Stimulated activated CD4-positive, alpha-beta T cell treated with anti-CD3 and anti-CD28 coated beads, Interleukin-4, amount 100 ng/mL, for 48 hours (primary cell): ENCODE measurements at regions not wholly inside any gene's neighbourhood (a gene's known extent, or its start where the extent isn't known, plus 50 kb on each side); places are given as distances from the start of the nearest gene placed in this dataset.
"Not testable (repeated sequence)": the region's sequence is repeated elsewhere in the genome, so short reads cannot be mapped to it uniquely, and the experiment has no call there.

ENCODE experiments used
- DNase-seq, 2 donors: peaks; one replicate each; pipeline ENCODE4 v3.0.0-alpha.2; 2020; ENCODE audit warnings: low read depth in 2 of 2

DNA sequence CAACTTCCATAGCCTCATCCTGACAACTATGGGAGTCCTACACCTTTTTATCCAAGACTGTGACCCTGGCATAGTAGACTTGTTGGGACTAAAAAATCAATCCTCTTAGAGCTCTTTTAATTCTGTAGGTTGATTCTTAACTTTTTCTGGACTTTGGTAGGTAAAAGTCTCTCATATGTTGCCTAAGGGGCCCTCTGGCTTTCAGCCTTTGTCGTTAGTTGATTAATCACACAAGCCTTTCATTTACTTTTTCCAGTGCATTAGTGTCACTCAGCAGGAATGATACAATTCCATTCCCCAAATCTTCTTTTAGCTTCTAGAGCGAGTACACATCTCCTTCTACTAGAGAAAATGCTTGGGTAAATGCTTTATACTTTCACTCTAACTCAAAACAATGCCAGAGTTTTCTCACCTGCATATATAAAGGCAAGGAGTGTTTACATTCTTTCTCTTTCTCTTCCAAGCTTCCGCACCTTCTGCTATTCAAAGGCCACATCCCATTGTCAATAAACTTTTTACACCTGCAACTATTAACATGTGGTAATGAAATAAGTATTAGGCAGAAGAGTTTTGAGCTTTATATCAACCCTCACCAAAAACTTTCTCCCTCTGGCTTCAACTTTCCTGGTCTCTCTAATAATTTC lies 516.6 kb downstream of the FAM181B start:
- DNase-seq = no peak

DNA sequence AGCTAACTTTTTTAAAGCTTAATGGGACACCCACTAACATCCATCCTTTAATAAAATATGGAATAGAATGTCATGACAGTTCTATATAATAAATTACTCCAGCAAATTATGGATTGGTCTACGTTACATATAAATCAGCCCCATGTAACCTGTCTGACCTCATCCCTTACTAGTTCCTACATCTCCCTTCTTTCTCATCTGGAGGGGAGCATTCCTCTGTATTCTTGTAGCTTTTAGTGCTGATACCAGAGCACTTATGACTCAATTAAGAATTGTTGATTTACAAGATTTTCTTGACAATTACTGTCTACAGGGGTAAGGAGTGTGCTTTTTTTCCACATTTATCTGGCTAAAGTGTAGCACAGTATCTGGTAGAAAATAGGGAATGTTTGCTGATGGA lies 523.7 kb downstream of the FAM181B start:
- no peak for DNase-seq

DNA sequence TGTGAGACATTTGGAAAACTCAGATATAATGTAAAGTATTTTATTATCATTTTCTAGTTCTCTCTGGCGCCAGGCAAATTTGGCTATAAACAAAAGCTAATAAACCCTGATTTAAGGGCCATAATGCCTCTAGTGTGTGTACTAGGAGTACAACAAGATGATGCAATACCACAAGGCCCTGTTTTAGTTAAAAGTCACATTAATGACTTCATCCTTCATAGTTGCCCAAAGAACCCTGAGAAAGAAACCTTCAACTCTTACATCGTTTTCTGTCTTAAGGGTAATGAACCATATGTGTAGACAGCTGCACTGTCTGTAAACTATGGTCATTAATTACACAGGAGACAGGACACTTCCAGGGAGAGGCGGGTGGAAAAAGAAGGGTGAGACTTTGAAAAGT lies 538.4 kb downstream of the FAM181B start:
- no peak for DNase-seq

DNA sequence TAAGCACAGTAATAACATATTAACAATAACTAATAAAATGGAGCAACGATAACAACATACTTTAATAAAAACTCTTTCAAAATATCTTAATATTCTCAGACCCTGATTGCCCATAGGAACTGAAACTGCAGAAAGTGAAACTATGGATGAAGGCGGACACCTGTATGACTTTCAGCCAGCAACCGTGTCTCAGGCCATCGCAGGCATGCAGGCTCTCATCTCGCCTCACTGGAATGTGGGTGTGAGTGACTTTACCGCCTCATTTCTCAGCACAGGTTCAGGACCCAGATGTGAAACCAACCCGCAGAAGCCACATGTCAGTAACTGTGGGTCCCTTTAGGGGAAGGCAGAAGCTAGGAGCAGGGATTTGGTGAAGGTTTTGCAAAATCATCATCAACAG lies 539.1 kb downstream of the FAM181B start:
- no peak for DNase-seq

DNA sequence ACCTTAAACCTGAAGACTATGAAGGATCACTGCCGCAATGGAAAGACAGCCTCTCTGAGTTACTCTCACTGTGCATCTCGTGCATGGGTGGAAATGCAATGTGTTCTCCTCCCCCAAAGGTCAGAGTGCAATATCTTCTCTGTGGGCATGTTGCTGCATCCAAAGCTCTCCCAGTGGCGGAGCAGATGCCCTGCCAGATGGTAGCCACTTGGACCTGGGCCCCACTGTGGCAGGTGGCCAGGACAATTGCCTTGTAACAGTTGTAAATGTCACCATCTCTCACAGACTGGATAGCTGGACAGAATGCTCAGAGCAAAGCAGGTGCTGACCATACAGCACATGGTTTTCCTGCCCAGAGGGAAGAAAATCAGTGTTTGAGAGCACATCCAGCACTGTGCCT lies 542.0 kb downstream of the FAM181B start:
- DNase-seq = no peak

DNA sequence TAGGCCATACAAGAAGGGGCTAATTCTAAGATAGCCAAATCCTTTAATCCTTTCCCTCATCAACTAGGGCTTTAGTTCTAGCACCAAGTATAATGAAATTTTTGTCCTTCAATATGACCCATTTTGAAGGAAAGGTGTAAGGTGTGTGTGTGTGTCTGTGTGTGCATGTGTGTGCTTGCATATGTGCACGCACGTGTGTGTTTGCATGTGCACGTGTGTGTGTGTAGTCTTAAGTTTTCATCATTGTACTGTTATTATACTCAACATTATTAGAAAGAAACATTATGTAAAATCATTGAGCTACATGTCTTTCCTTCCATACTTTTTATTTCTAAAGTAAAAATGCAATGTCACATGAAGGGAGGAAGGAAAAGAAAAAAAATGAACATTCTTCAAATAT lies 547.7 kb downstream of the FAM181B start:
- no peak for DNase-seq

DNA sequence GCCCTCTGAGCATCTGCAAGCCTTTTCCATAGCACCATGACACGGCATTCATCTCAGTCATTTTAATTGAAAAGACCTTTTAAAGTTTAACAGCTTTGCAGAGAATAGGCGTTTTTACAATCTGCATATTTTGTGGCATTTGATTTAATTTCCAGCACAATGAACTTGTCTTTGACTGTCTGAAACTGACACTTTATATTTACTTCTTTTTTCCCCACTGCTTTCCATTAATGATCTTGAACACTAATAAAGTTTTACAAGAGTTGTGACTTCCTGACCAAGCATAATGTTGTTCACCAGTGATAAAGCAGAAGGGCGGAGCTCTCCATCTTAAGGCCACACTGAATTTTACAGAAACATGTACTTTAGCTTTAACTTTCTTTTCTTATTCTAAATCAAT lies 548.7 kb downstream of the FAM181B start:
- DNase-seq = no peak

DNA sequence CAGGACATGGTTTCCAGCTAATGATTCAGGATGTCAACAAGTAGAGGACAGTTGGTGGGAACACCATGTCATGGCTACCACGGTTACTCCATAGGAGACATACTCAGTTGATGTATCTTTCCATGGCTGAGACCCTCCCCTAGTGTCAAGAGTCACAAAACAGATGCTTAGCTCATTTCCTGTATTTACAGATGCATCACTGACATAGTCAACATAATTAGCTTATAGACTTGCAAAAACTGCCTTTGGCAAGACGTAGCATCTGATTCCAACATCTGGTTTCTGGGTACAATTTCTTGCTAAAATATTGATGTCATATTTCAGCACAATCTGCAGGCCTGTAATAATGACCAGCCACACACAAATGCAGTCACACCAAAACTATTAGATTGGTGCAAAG lies 550.3 kb downstream of the FAM181B start:
- DNase-seq = no peak

DNA sequence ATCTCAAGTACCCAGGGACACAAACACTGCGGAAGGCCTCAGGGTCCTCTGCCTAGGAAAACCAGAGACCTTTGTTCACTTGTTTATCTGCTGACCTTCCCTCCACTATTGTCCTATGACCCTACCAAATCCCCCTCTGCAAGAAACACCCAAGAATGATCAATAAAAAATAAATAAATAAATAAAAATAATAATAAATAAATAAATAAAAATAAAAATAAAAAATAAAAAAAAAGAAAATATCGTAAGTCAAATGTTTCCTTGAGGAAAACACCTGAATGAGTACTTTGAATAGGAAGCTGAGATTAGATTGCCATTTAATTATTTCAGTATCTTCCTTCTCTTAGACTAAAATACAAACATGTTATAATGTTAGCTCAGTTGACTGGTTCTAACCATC lies 551.0 kb downstream of the FAM181B start:
- DNase-seq = not testable (repeated sequence)

DNA sequence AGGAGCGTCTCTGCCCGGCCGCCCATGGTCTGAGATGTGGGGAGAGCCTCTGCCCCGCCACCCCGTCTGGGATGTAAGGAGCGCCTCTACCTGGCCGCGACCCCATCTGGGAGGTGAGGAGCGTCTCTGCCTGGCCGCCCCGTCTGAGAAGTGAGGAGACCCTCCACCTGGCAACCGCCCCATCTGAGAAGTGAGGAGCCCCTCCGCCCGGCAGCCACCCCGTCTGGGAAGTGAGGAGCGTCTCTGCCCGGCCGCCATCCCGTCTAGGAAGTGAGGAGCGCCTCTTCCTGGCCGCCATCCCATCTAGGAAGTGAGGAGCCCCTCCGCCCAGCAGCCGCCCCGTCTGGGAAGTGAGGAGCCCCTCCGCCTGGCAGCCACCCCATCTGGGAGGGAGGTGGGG lies 551.9 kb downstream of the FAM181B start:
- DNase-seq = not testable (repeated sequence)

DNA sequence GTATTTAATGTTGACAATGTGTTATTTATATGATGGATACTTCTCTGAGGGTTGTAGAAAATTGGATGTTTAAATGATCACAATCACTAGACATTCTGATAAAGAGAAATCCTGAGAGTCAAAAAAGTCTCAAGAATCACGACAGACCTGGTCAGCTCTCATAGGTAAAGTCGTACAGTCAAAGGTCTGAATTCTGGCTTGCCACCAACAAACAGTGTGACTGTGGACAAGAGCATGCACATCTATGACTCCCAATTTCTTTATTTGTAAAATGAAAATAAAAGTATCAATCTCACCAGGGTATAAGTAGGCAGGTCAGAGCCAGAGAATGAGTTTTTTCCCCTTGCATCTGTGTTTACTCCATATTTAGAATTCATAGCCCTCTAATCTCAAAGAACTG lies 556.7 kb downstream of the FAM181B start:
- DNase-seq = no peak

DNA sequence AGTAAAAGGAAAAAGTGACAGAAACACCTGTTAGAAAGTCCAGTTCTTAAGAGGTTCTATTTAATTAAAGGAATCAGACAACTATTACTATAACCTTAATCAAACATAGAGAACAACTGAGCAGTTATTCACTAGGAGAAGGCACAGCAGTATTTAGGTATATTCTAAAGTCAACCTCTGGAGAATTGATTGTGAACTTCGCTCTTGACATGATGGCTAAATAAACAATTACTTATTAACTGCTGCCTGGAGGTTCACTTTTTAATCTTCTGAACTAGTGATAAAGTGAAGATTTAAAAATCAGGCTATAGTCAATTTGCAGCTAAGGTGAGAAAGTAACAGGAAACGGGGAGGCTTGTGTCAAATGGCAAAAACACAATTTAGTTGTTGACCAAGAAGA lies 557.3 kb downstream of the FAM181B start:
- DNase-seq = no peak

DNA sequence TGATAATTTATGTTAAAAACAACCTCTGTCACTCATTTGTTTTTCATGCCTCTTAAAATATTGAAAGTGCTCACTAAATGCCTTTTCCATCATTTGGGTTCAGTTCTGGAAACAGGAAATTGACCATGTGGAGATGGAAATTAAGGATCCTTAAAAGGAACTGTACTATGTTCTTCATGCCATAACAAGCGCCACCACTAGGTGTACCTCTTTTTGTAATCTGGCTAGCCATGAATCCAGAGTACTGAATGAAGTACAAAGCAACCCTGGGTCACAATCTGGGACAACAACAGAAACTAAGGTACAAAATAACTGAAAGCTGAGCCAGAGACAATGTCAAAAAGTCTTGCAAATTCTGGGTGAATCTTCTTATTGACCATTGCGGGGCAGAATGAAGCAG lies 559.1 kb downstream of the FAM181B start:
- no peak for DNase-seq

DNA sequence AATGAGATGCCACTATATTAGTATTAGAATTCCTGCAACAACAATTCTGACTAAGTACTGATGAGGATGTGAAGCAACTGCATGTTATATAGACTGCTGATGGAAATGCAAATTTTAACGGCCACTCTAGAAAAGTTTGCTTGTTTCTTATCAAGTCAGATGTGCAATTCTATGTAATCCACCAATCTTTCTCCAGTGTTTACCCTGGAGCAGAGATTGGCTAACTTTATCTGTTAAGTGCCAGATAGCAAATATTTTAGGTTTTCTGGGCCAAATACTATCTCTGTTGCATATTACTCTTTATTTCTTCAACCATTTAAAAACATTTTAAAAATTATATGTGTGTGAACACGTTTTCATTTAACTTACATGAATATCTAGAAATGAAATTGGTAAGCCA lies 586.9 kb downstream of the FAM181B start:
- DNase-seq = no peak

DNA sequence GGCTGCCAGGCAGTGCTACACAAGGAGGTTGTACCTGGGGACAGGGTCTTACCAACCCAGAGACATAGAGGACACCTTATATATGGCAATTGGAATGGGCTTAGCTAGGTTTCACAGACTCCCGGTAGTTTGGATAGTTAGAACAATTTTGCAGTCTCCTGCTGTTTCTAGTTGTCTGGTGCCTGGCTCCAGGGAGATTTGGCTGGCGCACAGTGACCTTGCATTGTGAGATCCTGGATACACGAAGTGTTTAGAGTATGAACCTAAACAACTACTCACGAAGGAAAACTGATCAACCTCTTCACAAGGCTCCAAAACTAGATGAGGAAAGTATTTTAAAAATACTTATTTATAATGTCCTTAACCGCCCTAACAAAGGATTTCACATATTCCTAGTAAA lies 614.7 kb downstream of the FAM181B start:
- no peak for DNase-seq

DNA sequence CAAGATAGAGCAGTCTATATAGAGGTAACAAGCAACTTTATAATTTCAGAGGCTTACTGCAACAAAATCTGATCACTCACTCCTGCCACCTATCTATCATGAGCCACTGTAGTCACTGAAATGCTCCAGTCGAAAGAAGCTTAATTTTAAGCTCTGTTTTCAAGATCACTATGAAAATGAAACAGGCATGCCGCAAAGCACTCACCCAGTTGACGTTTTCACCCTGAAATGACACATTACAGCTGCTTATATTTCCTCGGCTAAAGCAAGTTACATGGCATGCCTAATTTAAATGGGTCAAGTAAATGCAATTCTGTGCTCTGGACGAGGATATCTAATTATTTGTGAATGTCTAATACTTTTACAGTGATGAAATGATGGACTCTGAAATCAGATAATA lies 616.3 kb downstream of the FAM181B start:
- DNase-seq = no peak

DNA sequence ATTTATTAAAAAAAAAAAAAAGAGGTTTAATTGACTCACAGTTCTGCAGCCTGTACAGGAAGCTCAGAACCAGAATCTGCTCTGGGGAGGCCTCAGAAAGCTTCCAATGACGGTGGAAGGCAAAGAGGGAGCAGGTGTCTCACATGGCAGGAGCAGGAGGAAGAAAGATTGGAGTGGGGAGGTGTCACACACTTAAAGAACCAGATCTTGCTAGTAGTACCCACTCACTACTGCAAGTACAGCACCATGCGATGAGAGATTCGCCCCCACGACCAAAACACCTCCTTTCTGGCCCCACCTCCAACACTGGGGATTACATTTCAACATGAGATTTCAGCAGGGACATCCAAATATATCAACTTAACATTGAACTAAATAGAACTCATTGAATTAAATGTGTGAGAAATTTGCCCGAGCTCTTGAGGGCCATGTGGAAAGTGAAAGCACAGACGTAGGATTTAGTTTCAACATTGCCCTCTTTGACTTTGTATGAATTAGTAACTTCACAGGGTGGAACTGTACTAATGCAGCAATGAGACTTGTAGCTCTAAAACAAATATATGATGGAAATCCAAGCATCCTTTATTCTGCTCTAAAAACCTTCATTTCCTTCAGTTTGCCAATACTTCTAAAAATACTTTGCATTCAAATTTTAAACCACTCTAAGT lies 628.2 kb downstream of the FAM181B start:
- DNase-seq = no peak

DNA sequence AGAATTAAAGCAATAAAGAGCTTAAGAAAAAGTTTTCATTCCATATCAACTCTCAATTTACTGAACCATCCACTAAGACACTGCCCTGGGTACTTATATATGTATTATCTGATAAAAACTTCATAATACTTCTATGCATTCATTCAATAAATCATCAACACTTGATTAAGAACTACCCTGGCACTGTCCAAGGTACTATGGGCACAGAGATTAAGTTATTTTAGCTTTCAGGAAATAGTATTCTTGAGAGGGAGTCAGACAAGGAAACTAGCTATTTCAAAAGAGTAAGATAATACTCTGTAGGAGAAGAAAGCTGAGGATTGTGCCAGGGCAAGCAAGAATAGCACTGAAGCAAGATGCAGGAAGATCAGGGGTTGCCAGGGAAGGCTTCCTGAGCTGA lies 640.8 kb downstream of the FAM181B start:
- DNase-seq = no peak

DNA sequence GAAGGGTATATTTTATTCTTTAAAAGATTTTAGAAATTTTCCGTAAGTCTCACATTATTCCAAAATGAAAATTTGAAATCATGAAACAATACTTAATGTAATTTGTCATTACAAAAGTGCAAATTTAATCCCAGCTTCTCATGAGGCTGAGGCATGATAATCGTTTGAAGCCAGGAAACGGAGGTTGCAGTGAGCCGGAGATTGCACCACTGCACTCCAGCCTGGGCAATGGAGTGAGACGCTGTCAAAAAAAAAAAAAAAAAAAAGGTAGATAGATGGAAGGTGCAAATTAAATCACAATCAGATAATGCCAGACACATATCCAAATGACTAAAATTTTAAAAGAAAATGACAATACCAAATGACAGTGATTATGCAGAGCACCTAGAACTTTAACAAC lies 644.2 kb downstream of the FAM181B start:
- DNase-seq = no peak

DNA sequence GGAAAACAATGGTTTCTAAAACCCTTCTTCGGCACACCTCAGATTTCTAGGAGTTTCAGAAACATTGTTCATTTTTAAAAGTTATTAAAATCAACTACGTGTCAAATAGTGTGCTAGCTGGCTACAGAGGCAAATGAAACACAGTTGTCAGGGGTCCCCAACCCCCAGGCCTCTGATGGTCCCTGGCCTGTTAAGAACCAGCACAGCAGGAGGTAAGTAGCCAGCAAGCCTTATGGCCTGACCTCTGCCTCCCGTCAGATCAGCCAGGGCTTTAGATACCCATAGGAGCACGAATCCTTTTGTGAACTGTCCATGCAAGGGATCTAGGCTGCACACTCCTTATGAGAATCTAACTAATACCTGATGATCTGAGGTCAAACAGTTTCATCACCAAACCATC lies 648.2 kb downstream of the FAM181B start:
- no peak for DNase-seq

DNA sequence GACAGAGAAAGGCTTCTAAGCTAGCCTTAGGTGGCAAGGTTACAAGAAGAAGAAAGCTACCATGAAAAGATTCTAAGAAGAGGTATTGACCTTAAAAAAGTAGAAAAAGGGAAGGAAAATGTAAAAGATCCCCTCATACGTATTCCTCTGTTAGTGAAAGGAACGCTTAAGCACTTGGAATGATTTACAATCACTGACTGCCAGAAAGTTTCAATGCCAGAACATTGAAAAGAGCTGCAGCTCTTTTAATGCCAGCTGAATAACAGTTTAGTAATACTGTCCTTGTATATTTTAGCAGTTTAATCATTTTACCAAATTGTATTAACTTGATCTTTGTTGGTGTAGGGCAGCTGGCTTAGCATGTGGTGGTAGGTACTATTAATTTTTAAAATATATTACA lies 650.7 kb downstream of the FAM181B start:
- no peak for DNase-seq

DNA sequence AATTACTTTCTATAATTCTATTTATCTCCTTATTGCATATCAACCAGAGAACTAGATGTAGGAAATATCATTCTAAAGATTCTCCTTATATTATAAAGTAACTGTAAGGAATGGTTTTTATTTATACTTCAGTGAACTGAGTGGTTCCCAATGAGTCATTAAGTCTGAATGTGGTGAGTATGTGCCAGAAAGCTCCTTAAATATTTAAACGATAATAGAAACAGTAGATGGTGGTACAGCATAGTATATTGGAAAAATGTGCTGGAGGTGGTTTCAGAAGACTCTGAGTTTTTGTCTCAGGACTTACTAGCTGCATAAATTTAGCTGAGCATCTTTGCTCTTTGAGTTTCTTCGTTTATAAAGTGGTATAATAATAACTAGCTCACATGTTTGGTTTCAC lies 653.5 kb downstream of the FAM181B start:
- no peak for DNase-seq

DNA sequence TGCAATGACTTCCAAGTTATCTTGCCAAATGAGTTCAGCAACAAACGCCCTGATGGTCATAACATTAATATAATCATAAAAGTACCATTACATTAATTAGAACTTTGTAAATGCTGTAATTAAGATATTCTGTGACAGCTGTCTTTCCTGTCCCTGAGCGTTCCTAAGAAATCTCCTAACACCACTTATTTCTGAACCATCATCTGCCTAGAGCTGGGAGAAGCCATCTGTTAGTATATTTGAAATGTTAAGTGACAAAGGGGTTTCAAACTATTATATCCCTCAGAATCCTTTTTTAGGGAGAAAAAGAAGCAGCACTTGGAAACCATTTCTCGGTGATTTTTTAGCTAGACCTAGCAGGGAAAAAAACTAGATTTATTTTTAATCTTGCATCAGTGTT lies 657.5 kb downstream of the FAM181B start:
- no peak for DNase-seq

DNA sequence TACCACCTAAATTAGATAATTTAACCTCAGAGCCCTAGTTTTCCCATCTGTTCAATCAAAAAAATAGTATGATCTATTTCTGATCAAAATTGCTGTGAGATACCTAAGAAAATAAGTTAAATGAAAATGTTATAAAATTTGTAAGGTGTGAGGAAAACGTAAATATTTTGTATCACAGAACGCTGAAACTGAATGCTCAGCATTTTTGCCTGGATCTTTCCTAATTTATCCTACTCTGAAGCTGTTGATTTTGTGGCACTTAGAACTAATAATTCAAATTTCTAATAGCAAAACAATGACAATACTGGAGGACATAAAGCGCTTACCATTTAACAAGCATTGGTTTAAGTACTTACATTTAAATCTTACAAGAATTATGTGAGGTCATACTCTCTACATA lies 674.2 kb downstream of the FAM181B start:
- no peak for DNase-seq
